LNCAP (cell line): ENCODE measurements at regions not wholly inside any gene's neighbourhood (a gene's known extent, or its start where the extent isn't known, plus 50 kb on each side); places are given as distances from the start of the nearest gene placed in this dataset.

ENCODE experiments used
- TF ChIP-seq, protein P1 (sequence below): fragments of 450-650 bp; IDR thresholded peaks from 2 replicates; pipeline ENCODE4 v1.5.1; 2017; ENCODE audit warnings: mild to moderate bottlenecking

DNA sequence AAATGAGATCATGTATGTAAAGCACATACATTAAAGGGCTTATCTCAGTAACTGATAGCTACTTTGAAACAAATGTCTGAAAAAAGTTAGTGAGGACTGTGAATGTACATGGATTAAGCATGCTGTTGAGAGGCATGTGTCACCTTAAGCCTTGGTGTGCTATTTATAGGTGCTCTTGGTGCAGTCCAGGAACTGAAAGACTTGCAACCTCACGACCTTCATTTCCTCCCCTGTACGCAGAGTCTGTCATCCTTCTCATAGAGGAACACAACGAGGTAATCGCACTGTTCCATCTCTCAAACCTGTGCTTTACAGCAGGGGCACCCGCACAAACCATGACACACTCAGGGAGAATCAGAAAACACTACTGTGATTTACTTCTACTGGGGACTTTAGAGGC, 65.6 kb downstream of the UFM1 start:
- TF ChIP-seq, protein P1, sequence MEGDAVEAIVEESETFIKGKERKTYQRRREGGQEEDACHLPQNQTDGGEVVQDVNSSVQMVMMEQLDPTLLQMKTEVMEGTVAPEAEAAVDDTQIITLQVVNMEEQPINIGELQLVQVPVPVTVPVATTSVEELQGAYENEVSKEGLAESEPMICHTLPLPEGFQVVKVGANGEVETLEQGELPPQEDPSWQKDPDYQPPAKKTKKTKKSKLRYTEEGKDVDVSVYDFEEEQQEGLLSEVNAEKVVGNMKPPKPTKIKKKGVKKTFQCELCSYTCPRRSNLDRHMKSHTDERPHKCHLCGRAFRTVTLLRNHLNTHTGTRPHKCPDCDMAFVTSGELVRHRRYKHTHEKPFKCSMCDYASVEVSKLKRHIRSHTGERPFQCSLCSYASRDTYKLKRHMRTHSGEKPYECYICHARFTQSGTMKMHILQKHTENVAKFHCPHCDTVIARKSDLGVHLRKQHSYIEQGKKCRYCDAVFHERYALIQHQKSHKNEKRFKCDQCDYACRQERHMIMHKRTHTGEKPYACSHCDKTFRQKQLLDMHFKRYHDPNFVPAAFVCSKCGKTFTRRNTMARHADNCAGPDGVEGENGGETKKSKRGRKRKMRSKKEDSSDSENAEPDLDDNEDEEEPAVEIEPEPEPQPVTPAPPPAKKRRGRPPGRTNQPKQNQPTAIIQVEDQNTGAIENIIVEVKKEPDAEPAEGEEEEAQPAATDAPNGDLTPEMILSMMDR, result no peak

DNA sequence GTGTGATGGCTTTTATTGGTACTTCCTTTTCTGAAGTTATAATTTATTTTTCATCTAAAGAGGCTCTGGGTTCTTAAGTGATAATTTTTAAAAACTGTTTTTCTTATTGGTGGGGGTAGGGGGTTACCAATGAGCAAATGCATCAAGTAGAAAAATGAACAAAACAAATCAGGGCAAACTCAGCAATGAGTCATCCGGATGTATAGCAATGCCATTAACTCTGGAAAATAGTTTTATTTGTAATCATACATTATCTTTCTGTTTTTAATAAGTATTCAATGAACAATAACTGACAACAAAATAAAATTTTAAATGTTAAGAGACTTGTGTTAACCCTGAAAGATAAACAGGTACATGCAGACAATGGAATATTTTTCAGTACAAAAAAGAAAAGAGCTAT, 67.6 kb downstream of the UFM1 start:
- TF ChIP-seq, protein P1, result no peak

DNA sequence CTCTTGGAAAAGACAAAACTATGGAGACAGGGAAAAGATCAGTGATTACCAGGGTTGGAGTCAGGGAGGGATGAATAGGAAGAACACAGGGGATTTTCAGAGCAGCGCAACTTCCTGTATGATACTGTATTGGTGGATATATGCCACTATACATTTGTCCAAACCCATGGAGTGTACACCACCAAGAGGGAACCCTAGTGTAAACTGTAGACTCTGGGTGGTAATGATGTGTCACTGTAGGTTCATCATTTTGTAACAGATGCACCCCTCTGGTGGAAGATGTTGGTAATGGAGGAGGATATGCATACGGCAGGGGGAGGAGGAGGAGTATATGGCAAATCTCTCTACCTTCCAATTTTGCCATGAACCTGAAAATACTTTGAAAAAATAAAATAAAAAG, 68.1 kb downstream of the UFM1 start:
- TF ChIP-seq, protein P1, result peak; percentile 34

DNA sequence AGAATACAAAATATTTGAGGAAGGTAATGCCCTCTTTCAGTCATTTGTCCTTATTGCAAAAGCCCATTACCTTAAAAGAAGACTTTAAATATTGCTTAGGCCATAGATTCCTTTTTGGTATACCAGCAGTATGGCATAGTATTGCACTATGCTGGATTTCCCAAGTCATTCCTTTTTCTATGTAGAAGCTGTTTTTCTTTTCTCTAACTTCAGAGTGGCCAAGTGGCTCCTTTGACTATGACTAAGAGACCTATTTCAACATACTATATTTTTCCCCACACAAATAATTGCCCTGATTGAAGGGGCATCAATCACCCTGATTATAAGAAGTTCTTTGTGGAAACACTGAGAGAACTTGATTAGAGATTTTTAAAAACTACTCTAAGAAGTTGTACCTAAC, 68.6 kb downstream of the UFM1 start:
- TF ChIP-seq, protein P1, result no peak

DNA sequence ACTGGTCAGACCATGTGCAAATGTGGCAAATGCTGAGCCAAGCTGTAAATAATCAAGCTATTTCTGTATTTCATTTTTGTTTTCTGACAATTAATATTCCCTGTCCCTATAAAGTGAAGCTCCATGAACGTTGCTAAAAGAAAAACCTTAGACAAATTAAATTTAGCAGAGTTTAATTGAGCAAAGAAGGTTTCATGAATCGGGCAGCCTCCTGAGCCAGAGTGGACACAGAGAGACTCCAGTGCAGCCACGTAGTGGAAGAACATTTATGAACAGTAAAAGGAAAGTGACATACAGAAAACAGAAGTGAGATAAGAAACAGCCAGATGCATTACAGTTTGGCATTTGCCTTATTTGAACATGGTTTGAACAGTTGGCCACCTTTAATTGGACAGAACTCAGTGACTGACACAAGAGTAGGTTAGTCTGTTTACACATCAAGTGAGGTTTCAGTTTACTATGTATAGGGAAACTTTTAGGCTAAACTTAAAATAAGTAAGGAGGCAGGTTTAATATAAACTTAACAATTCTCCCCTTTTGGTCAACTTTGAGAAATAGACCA, 69.7 kb downstream of the UFM1 start:
- TF ChIP-seq, protein P1, result no peak

DNA sequence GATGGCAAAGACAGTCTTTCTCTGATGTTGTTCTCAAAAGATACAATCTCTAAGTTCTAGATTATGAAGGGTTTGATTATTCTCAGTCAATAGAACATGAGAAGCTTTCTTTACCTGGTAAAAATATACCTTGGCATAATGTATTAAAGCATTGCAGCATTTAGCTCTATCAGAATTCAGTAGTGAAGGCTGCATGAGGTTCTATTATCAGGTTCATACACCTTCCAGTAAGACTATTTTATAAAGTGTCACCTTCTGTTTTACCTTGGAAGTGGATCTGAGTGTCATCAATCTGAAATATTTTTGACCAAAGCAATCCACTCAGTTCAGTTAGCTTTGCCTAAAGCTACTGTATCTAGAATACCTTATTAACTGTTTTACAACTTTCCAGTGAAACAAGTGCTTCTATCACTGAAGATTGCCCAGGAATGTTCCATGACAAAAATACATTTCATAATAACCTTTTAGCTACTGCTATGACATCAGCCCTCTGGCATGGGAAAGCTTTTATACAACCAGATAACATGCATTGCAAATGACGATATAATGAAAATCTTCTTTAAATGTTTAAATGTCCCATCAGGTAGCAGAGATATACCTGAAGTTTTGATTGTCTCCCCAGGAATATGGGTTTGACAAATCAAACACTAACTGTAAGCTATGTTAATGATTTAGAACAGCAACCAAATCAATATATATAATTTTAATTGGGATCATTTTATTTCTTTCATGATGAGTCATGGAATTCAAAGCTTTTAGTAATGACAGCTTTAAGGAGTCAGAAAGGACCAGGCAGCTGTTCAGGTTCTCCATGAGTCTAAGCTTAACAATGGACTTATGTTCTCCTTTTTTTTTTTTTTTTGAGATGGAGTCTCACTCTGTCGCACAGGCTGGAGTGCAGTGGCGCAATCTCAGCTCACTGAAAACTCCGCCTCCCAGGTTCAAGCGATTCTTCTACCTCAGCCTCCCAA, 72.2 kb downstream of the UFM1 start:
- TF ChIP-seq, protein P1, result no peak

DNA sequence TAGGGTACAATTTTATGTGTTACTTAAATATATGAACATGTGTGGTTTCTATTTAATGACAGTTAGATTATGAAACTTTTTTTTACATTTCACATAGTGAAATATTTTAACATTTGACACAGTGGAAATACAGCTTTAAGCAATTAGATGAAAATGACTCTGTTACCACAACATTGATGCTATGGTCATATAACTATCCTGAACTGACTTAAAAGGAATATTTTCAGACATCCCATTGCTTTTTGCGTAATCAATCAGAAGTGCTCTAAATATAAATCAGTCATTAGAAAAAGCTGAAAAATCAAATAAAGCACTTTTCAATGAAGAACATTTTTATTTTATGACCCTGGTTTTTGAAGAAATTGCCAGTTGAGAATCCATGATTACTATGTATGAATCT, 80.3 kb downstream of the UFM1 start:
- TF ChIP-seq, protein P1, result no peak
